IgD-negative memory B cell (primary cell): ENCODE measurements at regions not wholly inside any gene's neighbourhood (a gene's known extent, or its start where the extent isn't known, plus 50 kb on each side); places are given as distances from the start of the nearest gene placed in this dataset.

Experiments
- H3K27ac Mint-ChIP-seq, 3 donors: one replicate each; pipeline ENCODE4 v1.8.0; 2020 to 2022; ENCODE audit warnings: mild to moderate bottlenecking in 3 of 3, mixed read lengths in 3 of 3, moderate library complexity in 1 of 3
- H3K27me3 Mint-ChIP-seq: one replicate; pipeline ENCODE4 v1.8.0; 2021; ENCODE audit warnings: mixed read lengths
- H3K36me3 Mint-ChIP-seq: one replicate; pipeline ENCODE4 v1.8.0; 2020; ENCODE audit warnings: mild to moderate bottlenecking, mixed read lengths
- H3K4me1 Mint-ChIP-seq, 3 donors: one replicate each; pipeline ENCODE4 v1.8.0; 2020 to 2022; ENCODE audit warnings: mixed read lengths in 3 of 3, mild to moderate bottlenecking in 1 of 3
- H3K4me3 Mint-ChIP-seq, 4 donors: one replicate each; pipeline ENCODE4 v1.8.0; 2020 to 2022; ENCODE audit warnings: mild to moderate bottlenecking in 4 of 4, mixed read lengths in 4 of 4, moderate library complexity in 3 of 4
- H3K9me3 Mint-ChIP-seq, 3 donors: one replicate each; pipeline ENCODE4 v1.8.0; 2020 to 2021; ENCODE audit warnings: mixed read lengths in 3 of 3, mild to moderate bottlenecking in 1 of 3

DNA sequence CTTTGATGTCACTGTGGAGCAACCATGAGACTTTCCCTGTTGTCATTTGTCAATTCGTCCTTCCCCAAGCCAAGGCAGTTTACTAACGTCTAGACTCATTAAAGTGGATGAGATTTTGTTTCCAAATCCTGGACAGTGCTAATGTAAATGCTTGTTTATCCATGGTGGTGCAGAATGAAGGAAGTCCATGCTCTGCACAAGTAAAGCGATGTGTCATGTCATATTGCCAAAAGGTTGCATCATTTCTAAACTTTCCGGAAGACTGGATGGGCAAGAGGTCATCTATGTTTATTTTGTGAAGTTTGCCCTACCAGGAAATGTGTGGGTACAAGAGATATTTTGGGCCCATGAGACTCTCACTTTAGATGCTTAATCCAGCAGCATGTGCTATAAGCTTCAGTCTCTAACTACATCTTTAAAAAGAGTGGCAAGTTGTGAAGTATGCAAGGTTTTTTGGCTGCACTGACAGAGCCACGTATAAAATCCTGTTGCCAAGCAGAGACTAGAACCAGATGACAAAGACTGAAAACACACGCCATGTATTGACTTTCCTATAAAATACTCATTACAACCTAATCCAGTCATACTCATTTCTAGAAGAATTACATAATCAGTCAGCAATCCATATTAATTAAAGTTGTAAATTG is 72.1 kb upstream of the FNDC3B start:
- Mint-ChIP-seq H3K27ac (no peak overlapping the region), H3K27me3 (peaks cover 2% of the 10 kb centered on the region), H3K4me1 (no peaks in the 10 kb centered on the region), H3K36me3 (no peaks in the 10 kb centered on the region), H3K4me3 (no peak overlapping the region), H3K9me3 (no peaks in the 10 kb centered on the region)

DNA sequence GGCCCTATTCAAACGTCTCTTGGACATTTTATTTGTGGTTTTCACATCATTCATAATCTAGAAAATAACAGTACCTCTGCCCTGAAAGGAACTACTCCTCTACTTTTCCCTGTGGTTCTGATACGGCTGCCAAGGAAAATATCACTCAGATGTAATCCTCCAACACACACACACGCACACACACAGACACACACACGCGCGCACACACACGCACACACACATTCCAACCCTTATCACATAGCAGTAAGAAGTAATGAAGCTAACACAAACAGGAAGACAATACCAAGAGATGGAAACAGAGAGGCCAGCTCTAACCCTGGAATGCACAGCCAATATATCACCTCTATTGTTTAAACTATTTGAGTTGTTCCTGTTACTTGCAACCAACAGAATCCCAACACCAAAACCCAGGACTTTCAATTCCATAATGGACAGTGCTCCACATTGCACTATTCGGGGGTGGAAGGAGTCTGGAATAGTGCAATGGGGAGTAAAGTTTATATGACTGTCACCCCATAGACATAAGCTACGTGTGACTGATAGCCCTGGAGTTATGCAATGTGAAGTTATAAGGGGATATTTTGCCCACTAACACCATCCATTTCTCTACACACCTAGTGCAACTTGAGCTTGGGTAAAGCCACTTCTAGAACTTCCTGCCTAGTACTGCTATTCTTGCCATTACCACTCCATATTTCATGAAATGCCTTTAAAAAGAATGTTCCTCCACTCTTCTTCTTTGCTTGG is 71.3 kb upstream of the FNDC3B start:
- Mint-ChIP-seq H3K36me3 (no peaks in the 10 kb centered on the region), H3K4me1 (no peaks in the 10 kb centered on the region), H3K4me3 (no peak overlapping the region), H3K9me3 (no peaks in the 10 kb centered on the region), H3K27ac (no peak overlapping the region), H3K27me3 (peaks cover 2% of the 10 kb centered on the region)

DNA sequence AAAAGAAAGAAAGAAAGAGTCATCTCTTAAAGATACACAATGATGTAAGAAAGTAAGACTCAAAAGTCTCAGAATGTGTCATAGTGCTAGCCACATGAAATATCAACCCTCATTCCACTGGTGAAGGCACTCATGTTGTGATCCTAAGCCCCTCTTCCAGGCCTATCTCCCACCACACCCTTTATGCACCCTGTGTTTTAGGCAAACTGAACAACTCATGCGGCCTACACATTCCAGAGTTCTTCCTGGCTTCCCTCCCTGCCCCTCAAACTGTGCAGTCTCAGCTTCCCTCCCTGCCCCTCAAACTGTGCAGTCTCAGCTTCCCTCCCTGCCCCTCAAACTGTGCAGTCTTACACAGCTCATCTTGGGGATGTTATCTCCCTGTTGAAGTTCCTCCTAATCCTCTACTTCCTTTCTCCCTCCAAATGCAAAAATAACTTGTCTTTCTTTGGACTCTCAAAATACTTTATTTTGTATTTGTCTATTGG is 69.0 kb upstream of the FNDC3B start:
- Mint-ChIP-seq H3K36me3 (no peaks in the 10 kb centered on the region), H3K4me3 (no peak overlapping the region), H3K27me3 (peaks cover 2% of the 10 kb centered on the region), H3K27ac (no peak overlapping the region), H3K4me1 (no peaks in the 10 kb centered on the region), H3K9me3 (no peaks in the 10 kb centered on the region)

DNA sequence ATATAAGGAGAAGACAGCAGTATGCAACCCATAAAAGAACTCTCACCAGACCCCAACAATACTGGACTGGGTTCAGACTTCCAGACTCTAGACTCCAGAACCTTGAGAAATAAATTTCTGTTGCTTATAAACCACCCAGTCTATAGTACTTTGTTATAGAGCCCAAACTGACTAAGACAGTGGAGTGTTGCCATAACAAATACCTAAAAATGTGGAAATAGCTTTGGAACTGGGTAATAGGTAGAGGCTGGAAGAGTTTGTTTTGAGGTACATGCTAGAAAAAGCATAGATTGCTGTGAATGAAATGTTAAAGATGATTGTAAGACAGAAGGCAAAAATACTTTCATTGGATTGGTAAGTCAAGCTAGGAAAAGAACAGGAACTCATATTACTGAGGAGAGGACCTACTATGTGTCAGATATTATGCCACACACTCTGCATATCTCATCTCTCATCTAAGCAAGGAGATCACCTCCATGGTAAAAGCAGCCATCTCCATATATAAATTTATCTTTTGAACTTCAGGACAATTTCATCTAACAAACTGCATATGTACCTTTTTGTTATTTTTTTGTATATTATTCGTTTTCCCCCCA is 67.4 kb upstream of the FNDC3B start:
- Mint-ChIP-seq H3K27ac (no peak overlapping the region), H3K9me3 (no peaks in the 10 kb centered on the region), H3K36me3 (no peaks in the 10 kb centered on the region), H3K4me1 (no peaks in the 10 kb centered on the region), H3K4me3 (no peak overlapping the region), H3K27me3 (no peaks in the 10 kb centered on the region)

DNA sequence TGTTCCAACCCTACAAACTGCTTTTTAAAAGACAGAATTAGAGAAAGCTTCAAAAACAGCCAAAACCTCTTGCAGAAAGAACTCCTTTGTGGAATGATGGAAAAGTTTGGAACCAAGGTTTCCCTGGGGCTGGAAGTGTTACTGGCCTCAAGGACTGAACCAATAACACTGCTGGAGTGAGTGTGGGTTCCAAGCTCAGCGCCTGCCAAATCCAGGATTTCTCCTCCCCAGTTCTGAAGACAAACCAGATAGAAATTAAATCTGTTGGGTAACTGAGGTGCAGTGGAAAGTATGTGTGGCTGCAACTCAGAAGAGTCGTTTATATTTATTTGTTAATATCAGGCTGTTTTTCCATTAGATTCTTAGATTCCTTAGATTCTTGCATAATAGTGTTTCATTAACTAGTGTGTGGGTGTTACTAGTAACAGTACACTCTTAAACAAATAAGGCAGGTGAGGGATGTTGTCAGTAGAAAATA is 66.5 kb upstream of the FNDC3B start:
- Mint-ChIP-seq H3K36me3 (no peaks in the 10 kb centered on the region), H3K4me1 (peaks cover 0 to 2% (median 1%) of the 10 kb centered on the region in 3 donors), H3K27ac (no peak overlapping the region), H3K27me3 (no peaks in the 10 kb centered on the region), H3K4me3 (no peak overlapping the region), H3K9me3 (no peaks in the 10 kb centered on the region)

DNA sequence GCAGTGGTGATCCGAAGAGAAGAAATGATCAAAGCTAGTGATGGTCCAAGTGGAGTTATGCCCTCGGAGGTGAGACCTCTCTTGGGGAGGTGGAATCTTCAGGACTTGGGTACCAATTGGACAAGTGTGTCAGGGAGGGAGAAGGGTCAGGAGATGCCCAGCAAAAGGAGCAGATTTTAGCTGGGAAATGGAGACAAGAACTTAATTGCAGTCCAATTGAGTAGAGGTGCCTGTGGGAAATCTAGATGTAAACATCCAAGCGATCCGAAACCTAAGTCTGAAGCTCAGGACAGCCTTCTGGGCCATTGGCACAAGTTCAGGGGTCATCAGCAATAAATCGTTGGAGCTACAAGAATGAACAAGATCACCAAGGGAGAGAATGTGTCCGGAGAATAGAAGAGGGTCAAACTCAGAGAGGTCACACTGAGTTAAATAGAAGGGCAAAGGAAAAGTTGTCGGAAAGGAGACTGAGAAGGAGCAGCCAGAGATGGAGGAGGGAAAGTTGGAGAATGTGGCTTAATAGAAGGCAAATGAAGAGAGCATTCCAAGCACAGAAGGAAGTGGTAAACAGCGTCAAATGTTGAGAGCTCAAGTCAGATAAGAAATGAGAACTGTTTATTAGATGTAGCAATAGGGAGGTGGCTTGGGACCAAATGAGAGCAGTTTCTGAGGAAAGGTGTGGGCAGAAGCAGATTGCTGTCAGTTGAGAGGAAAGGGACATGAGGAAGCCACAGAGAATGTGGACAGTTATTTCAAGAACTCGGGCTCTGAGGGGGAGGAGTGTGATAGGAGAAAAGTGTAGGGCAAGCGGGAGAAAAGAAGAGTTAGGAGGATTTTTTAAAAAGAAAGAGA is 64.2 kb upstream of the FNDC3B start:
- peaks cover 0 to 3% (median 2%) of the 10 kb centered on the region in 3 donors for H3K4me1 Mint-ChIP-seq
- no peak overlapping the region for H3K27ac Mint-ChIP-seq
- peaks cover 0 to 3% (median 0%) of the 10 kb centered on the region in 3 donors for H3K9me3 Mint-ChIP-seq
- H3K4me3 Mint-ChIP-seq = no peak overlapping the region
- peaks cover 1% of the 10 kb centered on the region for H3K36me3 Mint-ChIP-seq
- H3K27me3 Mint-ChIP-seq = no peaks in the 10 kb centered on the region

DNA sequence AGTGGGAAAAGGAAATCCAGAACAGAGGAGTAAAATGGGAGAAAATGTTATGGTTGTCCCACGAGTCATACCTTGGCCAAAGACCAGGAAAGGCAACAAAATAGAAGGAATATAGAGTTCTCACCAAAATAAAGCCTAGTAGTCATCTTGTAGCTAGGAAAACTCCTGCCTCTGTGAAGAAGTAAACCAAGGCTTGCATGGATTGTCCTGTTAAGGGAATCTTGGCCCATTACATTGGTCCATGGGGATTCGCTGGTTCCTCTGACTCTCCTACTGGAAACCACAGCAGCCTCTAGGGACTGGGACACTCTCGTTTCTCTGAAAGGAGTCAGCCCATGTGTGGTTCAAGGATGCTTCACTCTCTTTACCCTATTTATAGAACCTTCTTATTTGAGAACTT is 62.9 kb upstream of the FNDC3B start:
- Mint-ChIP-seq H3K27me3 (no peaks in the 10 kb centered on the region), H3K9me3 (peaks cover 0 to 3% (median 0%) of the 10 kb centered on the region in 3 donors), H3K4me1 (peaks cover 0 to 3% (median 2%) of the 10 kb centered on the region in 3 donors), H3K27ac (no peak overlapping the region), H3K36me3 (peaks cover 1% of the 10 kb centered on the region), H3K4me3 (no peak overlapping the region)

DNA sequence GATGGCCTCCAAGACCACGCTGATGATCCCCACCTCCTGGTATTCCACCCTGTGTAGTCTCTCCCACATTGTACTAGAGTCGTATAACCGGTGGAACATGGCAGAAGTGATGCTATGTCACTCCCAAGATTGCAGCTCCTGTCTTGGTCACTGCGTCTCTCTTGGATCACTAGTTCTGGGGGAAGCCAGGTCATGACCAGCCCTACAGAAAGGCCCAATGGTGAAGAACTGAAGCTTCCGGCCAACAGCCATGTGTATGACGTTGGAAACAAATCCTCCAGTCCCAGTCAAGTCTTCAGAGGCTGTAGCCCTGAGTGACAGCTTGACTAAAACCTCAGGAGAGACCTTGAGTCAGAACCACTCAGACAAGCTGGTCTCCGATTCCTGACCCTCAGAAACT is 61.9 kb upstream of the FNDC3B start:
- Mint-ChIP-seq H3K4me3 (no peak overlapping the region), H3K36me3 (peaks cover 1% of the 10 kb centered on the region), H3K27ac (no peak overlapping the region), H3K4me1 (peaks cover 0 to 3% (median 2%) of the 10 kb centered on the region in 3 donors), H3K27me3 (no peaks in the 10 kb centered on the region), H3K9me3 (peaks cover 0 to 4% (median 0%) of the 10 kb centered on the region in 3 donors)

DNA sequence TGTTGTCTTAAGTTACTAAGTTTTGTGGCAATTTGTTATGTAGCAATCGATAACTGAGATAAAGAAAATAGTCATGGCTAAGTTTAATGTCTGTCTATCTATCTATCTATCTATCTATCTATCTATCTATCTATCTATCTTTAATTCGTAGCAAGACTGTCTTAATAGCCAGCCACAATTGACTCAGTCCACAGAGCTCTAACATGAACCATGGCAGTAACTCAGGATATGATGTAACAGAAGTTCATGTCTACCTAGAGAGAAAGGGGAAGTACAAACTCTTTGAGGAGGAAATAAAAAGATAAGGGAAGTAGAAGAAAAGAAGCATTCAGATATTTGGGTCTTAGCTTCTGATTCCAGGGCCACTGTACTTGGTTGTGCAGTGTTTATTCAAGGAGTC is 61.5 kb upstream of the FNDC3B start:
- Mint-ChIP-seq H3K27me3 (peaks cover under 1% of the 10 kb centered on the region), H3K9me3 (peaks cover 0 to 4% (median 0%) of the 10 kb centered on the region in 3 donors), H3K4me1 (peaks cover 0 to 3% (median 2%) of the 10 kb centered on the region in 3 donors), H3K4me3 (no peak overlapping the region), H3K36me3 (peaks cover 1% of the 10 kb centered on the region), H3K27ac (no peak overlapping the region)

DNA sequence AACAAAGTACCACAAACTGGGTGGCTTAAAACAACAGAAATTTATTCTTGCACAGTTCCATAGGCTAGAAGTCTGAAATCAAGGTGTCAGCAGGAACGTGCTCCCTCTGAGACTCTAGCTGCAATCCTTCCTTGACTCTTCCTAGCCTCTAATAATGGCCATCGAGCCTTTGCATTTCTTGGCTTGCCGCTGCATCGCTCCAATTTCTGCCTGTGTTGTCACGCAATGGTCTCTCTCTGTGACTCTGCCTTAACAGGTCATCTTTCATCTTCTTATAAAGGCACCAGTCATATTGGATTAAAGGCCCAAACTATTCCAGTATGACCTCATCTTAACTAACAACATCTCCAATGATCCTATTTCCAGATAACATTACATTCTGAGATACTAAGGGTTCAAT is 61.0 kb upstream of the FNDC3B start:
- H3K4me3 Mint-ChIP-seq = peak overlapping the region in 1 of 4 donors; percentile 76
- peaks cover 1% of the 10 kb centered on the region for H3K36me3 Mint-ChIP-seq
- peaks cover 0 to 3% (median 2%) of the 10 kb centered on the region in 3 donors for H3K4me1 Mint-ChIP-seq
- H3K27ac Mint-ChIP-seq = no peak overlapping the region
- peaks cover 0 to 4% (median 0%) of the 10 kb centered on the region in 3 donors for H3K9me3 Mint-ChIP-seq
- peaks cover 1% of the 10 kb centered on the region for H3K27me3 Mint-ChIP-seq

DNA sequence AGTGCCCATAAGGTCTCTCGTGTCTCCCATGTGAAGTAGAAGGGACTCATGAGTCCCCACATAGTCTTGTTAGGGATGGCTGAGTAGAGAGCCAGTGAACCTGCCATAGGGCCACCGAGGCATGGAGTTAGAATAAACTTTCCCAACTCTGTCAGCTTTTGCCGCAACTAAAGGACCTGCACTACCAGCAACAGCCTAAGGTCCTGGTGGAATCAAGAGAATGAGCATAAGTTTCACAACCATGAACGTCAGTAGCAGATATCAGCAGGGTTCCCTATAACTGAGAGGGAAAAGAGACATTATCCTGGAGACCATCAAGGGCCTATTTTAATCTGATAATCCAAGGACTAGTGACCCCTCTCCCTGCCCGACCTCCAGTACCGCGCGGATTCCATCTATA is 60.3 kb upstream of the FNDC3B start:
- peaks cover 0 to 4% (median 0%) of the 10 kb centered on the region in 3 donors for H3K9me3 Mint-ChIP-seq
- H3K36me3 Mint-ChIP-seq = peaks cover 1% of the 10 kb centered on the region
- peaks cover 1% of the 10 kb centered on the region for H3K27me3 Mint-ChIP-seq
- no peak overlapping the region for H3K4me3 Mint-ChIP-seq
- no peak overlapping the region for H3K27ac Mint-ChIP-seq
- peaks cover 0 to 3% (median 2%) of the 10 kb centered on the region in 3 donors for H3K4me1 Mint-ChIP-seq

DNA sequence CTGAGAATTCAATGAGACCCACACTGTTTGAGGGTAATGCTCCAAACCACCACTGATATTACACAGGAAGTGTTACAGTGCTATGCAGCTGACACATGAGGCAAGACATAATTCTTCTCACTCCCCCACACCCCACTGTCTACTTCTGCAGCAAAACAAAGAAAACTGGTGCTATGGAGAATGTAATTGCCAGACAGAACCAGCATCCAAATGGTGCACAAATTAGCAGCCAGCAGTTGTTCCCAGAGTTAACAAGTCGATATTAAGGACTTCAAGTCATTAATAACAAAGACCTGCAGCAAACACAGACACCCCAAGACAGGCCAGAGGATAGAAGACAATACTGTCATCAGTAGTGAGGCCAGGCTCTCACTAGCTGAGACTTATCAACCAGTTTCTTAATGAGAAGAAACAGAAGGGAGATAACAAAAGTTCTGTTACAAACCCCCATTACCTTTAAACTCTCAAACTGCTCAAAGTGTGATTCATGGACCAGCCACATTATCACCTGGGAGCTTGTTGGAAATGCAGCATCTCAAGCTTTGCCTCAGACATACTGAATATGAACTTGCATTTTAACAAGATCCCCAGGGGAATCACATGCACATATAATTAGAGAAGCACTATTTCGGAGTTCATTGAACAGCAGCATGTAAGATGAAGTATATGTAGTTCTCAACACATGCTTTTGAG is 58.7 kb upstream of the FNDC3B start:
- Mint-ChIP-seq H3K9me3 (peaks cover 0 to 4% (median 0%) of the 10 kb centered on the region in 3 donors), H3K36me3 (peaks cover 1% of the 10 kb centered on the region), H3K27me3 (peaks cover 9% of the 10 kb centered on the region), H3K4me1 (peaks cover 0 to 3% (median 2%) of the 10 kb centered on the region in 3 donors), H3K27ac (no peak overlapping the region), H3K4me3 (no peak overlapping the region)

DNA sequence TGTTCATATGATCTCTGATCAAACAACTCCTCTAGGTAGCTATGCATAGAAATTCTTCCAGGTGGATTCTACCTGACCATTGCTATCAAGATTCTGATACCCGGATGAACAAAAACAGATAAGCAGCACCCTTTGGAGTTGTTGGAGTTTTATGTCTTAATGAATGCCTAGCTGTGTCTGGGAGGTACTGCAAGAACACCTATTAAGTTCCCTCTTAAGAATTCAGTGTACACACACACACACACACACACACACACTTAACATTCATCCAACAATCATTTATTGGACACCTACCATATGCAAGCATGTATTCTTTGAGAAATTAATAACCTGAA is 58.1 kb upstream of the FNDC3B start:
- peaks cover 1% of the 10 kb centered on the region for H3K36me3 Mint-ChIP-seq
- no peak overlapping the region for H3K27ac Mint-ChIP-seq
- H3K4me3 Mint-ChIP-seq = no peak overlapping the region
- peaks cover 9% of the 10 kb centered on the region for H3K27me3 Mint-ChIP-seq
- H3K9me3 Mint-ChIP-seq = peaks cover 0 to 4% (median 0%) of the 10 kb centered on the region in 3 donors
- H3K4me1 Mint-ChIP-seq = peaks cover 0 to 3% (median 2%) of the 10 kb centered on the region in 3 donors

DNA sequence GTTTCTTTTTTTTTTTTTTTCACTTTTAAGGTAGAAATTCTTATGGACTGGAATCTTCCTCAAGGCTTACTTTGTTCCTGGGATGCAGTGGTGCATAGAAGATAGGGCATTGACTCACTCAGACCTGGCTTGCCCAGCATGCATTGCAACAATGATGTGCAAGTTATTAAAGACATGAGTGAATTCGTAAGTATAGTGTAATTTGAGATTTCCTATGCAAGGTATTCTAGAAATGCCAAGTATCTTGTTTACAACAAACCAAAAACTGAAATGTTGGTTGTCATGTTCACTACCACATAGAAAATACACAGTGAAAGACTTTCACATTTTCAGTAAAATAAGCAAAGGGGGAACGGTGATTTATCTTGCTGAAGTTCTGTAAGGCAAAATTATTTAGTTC is 56.5 kb upstream of the FNDC3B start:
- peaks cover 9% of the 10 kb centered on the region for H3K27me3 Mint-ChIP-seq
- peaks cover 1% of the 10 kb centered on the region for H3K36me3 Mint-ChIP-seq
- H3K4me3 Mint-ChIP-seq = no peak overlapping the region
- H3K4me1 Mint-ChIP-seq = peaks cover 0 to 2% (median 2%) of the 10 kb centered on the region in 3 donors
- no peak overlapping the region for H3K27ac Mint-ChIP-seq
- peaks cover 0 to 4% (median 0%) of the 10 kb centered on the region in 3 donors for H3K9me3 Mint-ChIP-seq
